D341Med (cell line): ENCODE measurements at regions not wholly inside any gene's neighbourhood (a gene's known extent, or its start where the extent isn't known, plus 50 kb on each side); places are given as distances from the start of the nearest gene placed in this dataset.
"Not testable (repeated sequence)": the region's sequence is repeated elsewhere in the genome, so short reads cannot be mapped to it uniquely, and the experiment has no call there.

Source experiments
- DNase-seq: peaks from one replicate; pipeline ENCODE4 v3.0.0; 2012; ENCODE audit warnings: low spot score

- no peak for DNase-seq
Observed at GRCh38 chr4:17236686-17237085, 275.2 kb downstream of the QDPR start.

- DNase-seq: no peak
Observed at GRCh38 chr4:17234678-17235077, 277.2 kb downstream of the QDPR start.

GRCh38 chr4:17232566-17233253 lies 279.2 kb downstream of the QDPR start:
- no peak for DNase-seq

GRCh38 chr4:17231880-17232475 lies 279.9 kb downstream of the QDPR start:
- not testable (repeated sequence) for DNase-seq

- DNase-seq: no peak
Observed at GRCh38 chr4:17230727-17231126, 281.2 kb downstream of the QDPR start.

GRCh38 chr4:17220816-17221215 lies 291.1 kb downstream of the QDPR start:
- no peak for DNase-seq

GRCh38 chr4:17218786-17219185 lies 293.1 kb downstream of the QDPR start:
- no peak for DNase-seq

GRCh38 chr4:17206829-17207801 lies 304.8 kb downstream of the QDPR start:
- no peak for DNase-seq

- no peak for DNase-seq
Observed at GRCh38 chr4:17204908-17205307, 306.5 kb upstream of the LDB2 start.

GRCh38 chr4:17203797-17204196 lies 305.4 kb upstream of the LDB2 start:
- DNase-seq: no peak

- DNase-seq: no peak
Observed at GRCh38 chr4:17197070-17197469, 298.6 kb upstream of the LDB2 start.

GRCh38 chr4:17195461-17196275 lies 297.2 kb upstream of the LDB2 start:
- DNase-seq: no peak

GRCh38 chr4:17194586-17194985 lies 296.1 kb upstream of the LDB2 start:
- no peak for DNase-seq

GRCh38 chr4:17189759-17190158 lies 291.3 kb upstream of the LDB2 start:
- no peak for DNase-seq

GRCh38 chr4:17189401-17189720 lies 290.9 kb upstream of the LDB2 start:
- DNase-seq: no peak

GRCh38 chr4:17188547-17189400 lies 290.3 kb upstream of the LDB2 start:
- DNase-seq: no peak

GRCh38 chr4:17188125-17188524 lies 289.7 kb upstream of the LDB2 start:
- DNase-seq: no peak

GRCh38 chr4:17187003-17187402 lies 288.6 kb upstream of the LDB2 start:
- DNase-seq: no peak

GRCh38 chr4:17182888-17183287 lies 284.4 kb upstream of the LDB2 start:
- DNase-seq: no peak

GRCh38 chr4:17174751-17175150 lies 276.3 kb upstream of the LDB2 start:
- DNase-seq: no peak

GRCh38 chr4:17173300-17173699 lies 274.9 kb upstream of the LDB2 start:
- no peak for DNase-seq
